ENCODE measurements at regions not wholly inside any gene's neighbourhood (a gene's known extent, or its start where the extent isn't known, plus 50 kb on each side); places are given as distances from the start of the nearest gene placed in this dataset.

- Mint-ChIP-seq H3K9me3 (ENCODE audit: unreplicated experiment) (no peaks in the 10 kb centered on the region), H3K27me3 (ENCODE audit: unreplicated experiment) (peaks cover 2% of the 10 kb centered on the region), H3K4me1 (ENCODE audit: unreplicated experiment) (peaks cover 18% of the 10 kb centered on the region), H3K27ac (ENCODE audit: unreplicated experiment) (no peak overlapping the region), H3K4me3 (ENCODE audit: unreplicated experiment) (no peak overlapping the region), H3K36me3 (ENCODE audit: low read depth, unreplicated experiment) (no peaks in the 10 kb centered on the region)
- no peak for DNase-seq (ENCODE audit: low spot score)
- TF ChIP-seq, protein P1, sequence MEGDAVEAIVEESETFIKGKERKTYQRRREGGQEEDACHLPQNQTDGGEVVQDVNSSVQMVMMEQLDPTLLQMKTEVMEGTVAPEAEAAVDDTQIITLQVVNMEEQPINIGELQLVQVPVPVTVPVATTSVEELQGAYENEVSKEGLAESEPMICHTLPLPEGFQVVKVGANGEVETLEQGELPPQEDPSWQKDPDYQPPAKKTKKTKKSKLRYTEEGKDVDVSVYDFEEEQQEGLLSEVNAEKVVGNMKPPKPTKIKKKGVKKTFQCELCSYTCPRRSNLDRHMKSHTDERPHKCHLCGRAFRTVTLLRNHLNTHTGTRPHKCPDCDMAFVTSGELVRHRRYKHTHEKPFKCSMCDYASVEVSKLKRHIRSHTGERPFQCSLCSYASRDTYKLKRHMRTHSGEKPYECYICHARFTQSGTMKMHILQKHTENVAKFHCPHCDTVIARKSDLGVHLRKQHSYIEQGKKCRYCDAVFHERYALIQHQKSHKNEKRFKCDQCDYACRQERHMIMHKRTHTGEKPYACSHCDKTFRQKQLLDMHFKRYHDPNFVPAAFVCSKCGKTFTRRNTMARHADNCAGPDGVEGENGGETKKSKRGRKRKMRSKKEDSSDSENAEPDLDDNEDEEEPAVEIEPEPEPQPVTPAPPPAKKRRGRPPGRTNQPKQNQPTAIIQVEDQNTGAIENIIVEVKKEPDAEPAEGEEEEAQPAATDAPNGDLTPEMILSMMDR (IDR thresholded peaks at IDR 0.05; ENCODE audit: unreplicated experiment): no peak
Measured at GRCh38 chr3:66602691-66603090, 101.9 kb upstream of the LRIG1 start.

GRCh38 chr3:66603151-66603611, 102.4 kb upstream of the LRIG1 start:
- Mint-ChIP-seq H3K4me1 (ENCODE audit: unreplicated experiment) (peaks cover 18% of the 10 kb centered on the region), H3K27me3 (ENCODE audit: unreplicated experiment) (no peaks in the 10 kb centered on the region), H3K9me3 (ENCODE audit: unreplicated experiment) (no peaks in the 10 kb centered on the region), H3K36me3 (ENCODE audit: low read depth, unreplicated experiment) (no peaks in the 10 kb centered on the region), H3K27ac (ENCODE audit: unreplicated experiment) (peak overlapping the region; percentile 14), H3K4me3 (ENCODE audit: unreplicated experiment) (no peak overlapping the region)
- TF ChIP-seq, protein P1 (IDR thresholded peaks at IDR 0.05; ENCODE audit: unreplicated experiment): no peak
- DNase-seq (ENCODE audit: low spot score): no peak

DNA sequence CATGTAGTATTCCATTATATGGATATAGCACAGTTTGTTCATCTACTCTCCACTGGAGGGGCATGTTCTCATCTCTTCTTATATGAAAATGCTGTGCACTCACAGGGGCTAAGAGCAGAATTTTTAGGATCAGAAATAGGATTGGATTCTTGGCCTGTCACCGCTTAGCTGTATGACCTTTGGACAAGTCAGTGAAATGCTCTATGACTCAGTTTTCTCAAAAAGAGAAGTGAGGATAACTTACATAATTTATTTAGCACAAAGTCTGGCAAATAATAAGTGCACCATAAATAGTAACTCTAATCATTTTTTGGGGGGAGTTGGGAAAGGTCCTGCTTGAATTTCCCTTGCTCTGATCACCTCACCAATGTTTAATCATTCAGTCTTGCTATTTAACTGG, 103.7 kb upstream of the LRIG1 start:
- no peak for DNase-seq (ENCODE audit: low spot score)
- no peak overlapping the region for H3K4me3 Mint-ChIP-seq (ENCODE audit: unreplicated experiment)
- no peak overlapping the region for H3K27ac Mint-ChIP-seq (ENCODE audit: unreplicated experiment)
- no peaks in the 10 kb centered on the region for H3K36me3 Mint-ChIP-seq (ENCODE audit: low read depth, unreplicated experiment)
- H3K9me3 Mint-ChIP-seq (ENCODE audit: unreplicated experiment): no peaks in the 10 kb centered on the region
- no peaks in the 10 kb centered on the region for H3K27me3 Mint-ChIP-seq (ENCODE audit: unreplicated experiment)
- peaks cover 18% of the 10 kb centered on the region for H3K4me1 Mint-ChIP-seq (ENCODE audit: unreplicated experiment)
- TF ChIP-seq, protein P1 (IDR thresholded peaks at IDR 0.05; ENCODE audit: unreplicated experiment): no peak

GRCh38 chr3:66606126-66606525, 105.3 kb upstream of the LRIG1 start:
- H3K4me3 Mint-ChIP-seq (ENCODE audit: unreplicated experiment): no peak overlapping the region
- no peaks in the 10 kb centered on the region for H3K36me3 Mint-ChIP-seq (ENCODE audit: low read depth, unreplicated experiment)
- no peaks in the 10 kb centered on the region for H3K9me3 Mint-ChIP-seq (ENCODE audit: unreplicated experiment)
- DNase-seq (ENCODE audit: low spot score): no peak
- TF ChIP-seq, protein P1 (IDR thresholded peaks at IDR 0.05; ENCODE audit: unreplicated experiment): no peak
- H3K4me1 Mint-ChIP-seq (ENCODE audit: unreplicated experiment): peaks cover 18% of the 10 kb centered on the region
- peaks cover 2% of the 10 kb centered on the region for H3K27me3 Mint-ChIP-seq (ENCODE audit: unreplicated experiment)
- H3K27ac Mint-ChIP-seq (ENCODE audit: unreplicated experiment): no peak overlapping the region

GRCh38 chr3:66606868-66607267, 106.0 kb upstream of the LRIG1 start:
- Mint-ChIP-seq H3K4me3 (ENCODE audit: unreplicated experiment) (no peak overlapping the region), H3K4me1 (ENCODE audit: unreplicated experiment) (peaks cover 21% of the 10 kb centered on the region), H3K36me3 (ENCODE audit: low read depth, unreplicated experiment) (no peaks in the 10 kb centered on the region), H3K27me3 (ENCODE audit: unreplicated experiment) (peaks cover 2% of the 10 kb centered on the region), H3K27ac (ENCODE audit: unreplicated experiment) (no peak overlapping the region), H3K9me3 (ENCODE audit: unreplicated experiment) (no peaks in the 10 kb centered on the region)
- no peak for DNase-seq (ENCODE audit: low spot score)
- TF ChIP-seq, protein P1 (IDR thresholded peaks at IDR 0.05; ENCODE audit: unreplicated experiment): no peak

Measured in endothelial cell (in vitro differentiated cells).